ENCODE measurements at regions not wholly inside any gene's neighbourhood (a gene's known extent, or its start where the extent isn't known, plus 50 kb on each side); places are given as distances from the start of the nearest gene placed in this dataset.

- no peak for TF ChIP-seq ARID4B (CRISPR knock-in tag; IDR thresholded peaks at IDR 0.05; ENCODE audit: borderline replicate concordance)
Observed at GRCh38 chr6:79430913-79431536, 106.2 kb downstream of the LCA5 start (continued).

GRCh38 chr6:79427721-79428120 is 109.5 kb downstream of the LCA5 start:
- peaks cover 28% of the 10 kb centered on the region for H3K27me3 Mint-ChIP-seq (ENCODE audit: low read depth)
- POLR2A ChIA-PET = no interaction called here
- H3K36me3 Mint-ChIP-seq = no peaks in the 10 kb centered on the region
- no peaks in the 10 kb centered on the region for H3K9me3 Mint-ChIP-seq
- DNase-seq (ENCODE audit: low spot score) = no peak
- H3K4me3 Mint-ChIP-seq = no peak overlapping the region
- H3K4me1 Mint-ChIP-seq = peaks cover 18% of the 10 kb centered on the region
- no peak for ATAC-seq
- H3K27ac Mint-ChIP-seq = no peak overlapping the region
- CTCF ChIA-PET = no interaction called here
- TF ChIP-seq CDX4 (CRISPR knock-in tag; IDR thresholded peaks at IDR 0.05; ENCODE audit: borderline replicate concordance) (no peak), AFF4 (CRISPR knock-in tag; IDR thresholded peaks at IDR 0.05; ENCODE audit: borderline replicate concordance) (no peak), FOXP4 (CRISPR knock-in tag; IDR thresholded peaks at IDR 0.05) (no peak), IRF2 (CRISPR knock-in tag; IDR thresholded peaks at IDR 0.05; ENCODE audit: borderline replicate concordance, low read depth) (no peak), MLX (CRISPR knock-in tag; IDR thresholded peaks at IDR 0.05) (no peak), ZNF532 (CRISPR knock-in tag; IDR thresholded peaks at IDR 0.05; ENCODE audit: borderline replicate concordance) (no peak), JAZF1 (CRISPR knock-in tag; IDR thresholded peaks at IDR 0.05) (no peak), NFATC4 (CRISPR knock-in tag; IDR thresholded peaks at IDR 0.05) (no peak), ZNF263 (CRISPR knock-in tag; IDR thresholded peaks at IDR 0.05; ENCODE audit: low read depth) (no peak), E2F1 (CRISPR knock-in tag; IDR thresholded peaks at IDR 0.05) (no peak), ZNF396 (CRISPR knock-in tag; IDR thresholded peaks at IDR 0.05; ENCODE audit: borderline replicate concordance) (no peak), ZNF425 (CRISPR knock-in tag; conservative IDR thresholded peaks at IDR 0.05) (no peak), NFE2L1 (CRISPR knock-in tag; IDR thresholded peaks at IDR 0.05) (no peak)
